Activated naive CD8-positive, alpha-beta T cell treated with anti-CD3 and anti-CD28 coated beads, Interleukin-2, amount 10 ng/mL, durations not matched to agents 7 days and 5 days (primary cell): ENCODE measurements at regions not wholly inside any gene's neighbourhood (a gene's known extent, or its start where the extent isn't known, plus 50 kb on each side); places are given as distances from the start of the nearest gene placed in this dataset.
"Not testable (repeated sequence)": the region's sequence is repeated elsewhere in the genome, so short reads cannot be mapped to it uniquely, and the experiment has no call there.

Experiments used
- ATAC-seq: fragments of 150-1000 bp; cut with Tn5 transposase; one replicate; pipeline ENCODE4 v1.10.0; 2021; ENCODE audit warnings: low read depth, moderate library complexity
- POLR2A ChIA-PET: fragments of 350-600 bp; sonication (Branson Sonifier 250); formaldehyde crosslinking; loops from one replicate; lab custom pipeline; 2021; ENCODE audit warnings: antibody characterized with exemption; lab: Charles Lee
- DNase-seq: peaks from one replicate; pipeline ENCODE4 v3.0.0; 2021
- H3K27ac Mint-ChIP-seq: one replicate; pipeline ENCODE4 v1.8.0; 2022; ENCODE audit warnings: mild to moderate bottlenecking, mixed read lengths
- H3K27me3 Mint-ChIP-seq: one replicate; pipeline ENCODE4 v1.8.0; 2022; ENCODE audit warnings: mild to moderate bottlenecking, moderate library complexity, mixed read lengths
- H3K36me3 Mint-ChIP-seq: one replicate; pipeline ENCODE4 v1.8.0; 2021; ENCODE audit warnings: mild to moderate bottlenecking, mixed read lengths
- H3K4me1 Mint-ChIP-seq: one replicate; pipeline ENCODE4 v1.8.0; 2021; ENCODE audit warnings: mixed read lengths
- H3K4me3 Mint-ChIP-seq: one replicate; pipeline ENCODE4 v1.8.0; 2022; ENCODE audit warnings: mild to moderate bottlenecking, moderate library complexity, mixed read lengths
- H3K9me3 Mint-ChIP-seq: one replicate; pipeline ENCODE4 v1.8.0; 2021; ENCODE audit warnings: mixed read lengths

DNA sequence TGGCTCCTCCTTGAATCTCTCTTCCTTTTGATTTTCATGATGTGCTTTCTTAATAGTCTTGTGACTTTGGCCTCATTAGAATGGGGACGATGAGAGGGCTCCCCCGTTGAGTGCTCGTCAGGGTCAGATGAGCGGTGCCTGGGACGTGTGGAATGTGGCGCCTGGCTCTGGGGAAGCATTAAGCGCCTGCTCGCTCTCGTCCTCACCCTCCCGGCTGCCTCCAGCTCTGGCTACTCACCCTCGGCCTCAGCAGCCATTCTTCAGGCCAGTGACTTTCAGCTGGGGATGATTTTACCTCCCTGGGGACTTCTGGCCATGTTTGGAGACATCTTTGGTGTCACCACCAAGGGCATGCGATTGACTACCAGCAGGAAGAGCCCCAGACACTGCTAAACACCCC, 69.7 kb downstream of the RPS6KA4 start:
- no peaks in the 10 kb centered on the region for H3K9me3 Mint-ChIP-seq
- H3K4me3 Mint-ChIP-seq: no peak overlapping the region
- no peaks in the 10 kb centered on the region for H3K36me3 Mint-ChIP-seq
- H3K4me1 Mint-ChIP-seq: no peaks in the 10 kb centered on the region
- H3K27ac Mint-ChIP-seq: no peak overlapping the region
- peaks cover 6% of the 10 kb centered on the region for H3K27me3 Mint-ChIP-seq
- no peak for ATAC-seq
- POLR2A ChIA-PET: no interaction called here
- DNase-seq: no peak

DNA sequence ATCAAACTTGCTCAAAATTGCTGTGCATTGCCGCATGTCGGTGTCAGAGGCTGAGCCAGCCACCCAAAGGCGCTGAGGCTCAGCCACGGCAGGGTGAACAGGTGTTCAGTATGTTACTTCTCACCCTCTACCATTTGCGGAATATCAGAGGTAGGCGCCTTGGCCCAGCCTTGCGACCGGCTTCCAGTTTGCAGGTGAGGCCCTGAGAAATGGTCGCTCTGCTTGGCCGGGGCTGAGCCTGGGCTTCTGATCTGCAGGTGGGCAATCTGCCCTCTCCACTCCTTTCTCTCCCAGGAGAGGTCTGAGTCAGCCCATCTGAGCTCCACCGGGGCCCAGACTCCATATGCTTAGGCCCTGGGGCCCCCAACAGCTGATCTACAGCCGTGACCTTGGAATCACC, 71.0 kb downstream of the RPS6KA4 start:
- Mint-ChIP-seq H3K4me3 (no peak overlapping the region), H3K36me3 (no peaks in the 10 kb centered on the region), H3K27me3 (peaks cover 8% of the 10 kb centered on the region), H3K9me3 (no peaks in the 10 kb centered on the region), H3K27ac (no peak overlapping the region), H3K4me1 (no peaks in the 10 kb centered on the region)
- ATAC-seq: no peak
- POLR2A ChIA-PET: no interaction called here
- DNase-seq: no peak

DNA sequence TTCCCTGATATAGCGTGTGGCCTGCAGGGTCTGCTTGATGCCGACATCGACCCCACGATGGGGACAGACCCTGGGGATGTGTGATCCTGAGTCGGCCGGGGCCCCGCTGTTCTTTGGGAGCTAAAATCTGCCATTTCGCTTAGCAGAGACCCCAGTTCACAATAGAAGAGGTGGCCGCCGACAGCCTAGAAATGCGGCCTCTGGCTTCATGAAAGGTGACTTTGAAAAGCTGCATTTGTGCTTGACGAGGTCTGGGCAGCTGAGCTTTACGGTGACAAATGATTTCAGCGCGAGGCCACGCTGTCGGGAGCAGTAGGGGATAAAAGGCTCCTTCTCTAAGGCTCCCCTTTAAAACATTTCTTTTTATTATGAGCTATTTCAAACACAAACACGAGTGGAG, 71.7 kb downstream of the RPS6KA4 start:
- no peaks in the 10 kb centered on the region for H3K36me3 Mint-ChIP-seq
- H3K27me3 Mint-ChIP-seq: peaks cover 8% of the 10 kb centered on the region
- POLR2A ChIA-PET: no interaction called here
- no peak overlapping the region for H3K4me3 Mint-ChIP-seq
- no peaks in the 10 kb centered on the region for H3K4me1 Mint-ChIP-seq
- ATAC-seq: no peak
- no peaks in the 10 kb centered on the region for H3K9me3 Mint-ChIP-seq
- H3K27ac Mint-ChIP-seq: no peak overlapping the region
- no peak for DNase-seq

- Mint-ChIP-seq H3K4me3 (no peak overlapping the region), H3K27ac (no peak overlapping the region), H3K36me3 (no peaks in the 10 kb centered on the region), H3K4me1 (peaks cover 1% of the 10 kb centered on the region), H3K27me3 (peaks cover 24% of the 10 kb centered on the region), H3K9me3 (no peaks in the 10 kb centered on the region)
- no peak for DNase-seq
- ATAC-seq: no peak
- POLR2A ChIA-PET: no interaction called here
Observed at GRCh38 chr11:64436000-64436399, 77.0 kb downstream of the RPS6KA4 start.

DNA sequence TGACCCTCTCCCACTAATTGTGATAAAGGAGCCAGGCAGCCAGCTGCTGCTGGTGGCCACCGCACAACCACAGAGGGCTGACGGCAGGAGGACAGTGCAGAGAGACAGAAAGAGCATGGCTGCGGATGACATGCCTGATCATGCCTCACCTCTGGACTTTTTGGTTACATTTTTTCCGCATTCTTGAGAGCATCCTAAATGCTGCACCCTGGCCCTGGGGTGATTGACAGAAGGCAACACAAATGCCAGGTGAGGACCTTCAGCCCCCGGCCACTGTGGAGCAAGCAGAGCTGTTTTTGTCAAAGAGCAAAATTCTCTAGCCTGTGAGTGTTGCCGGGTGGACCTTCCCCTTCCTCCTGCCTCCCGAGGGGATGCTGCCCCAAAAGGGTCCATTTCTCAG, 78.5 kb downstream of the RPS6KA4 start:
- ATAC-seq: no peak
- no peak for DNase-seq
- no peaks in the 10 kb centered on the region for H3K9me3 Mint-ChIP-seq
- no peak overlapping the region for H3K4me3 Mint-ChIP-seq
- peaks cover 24% of the 10 kb centered on the region for H3K27me3 Mint-ChIP-seq
- no peaks in the 10 kb centered on the region for H3K36me3 Mint-ChIP-seq
- peaks cover 1% of the 10 kb centered on the region for H3K4me1 Mint-ChIP-seq
- POLR2A ChIA-PET: no interaction called here
- no peak overlapping the region for H3K27ac Mint-ChIP-seq

- no peak overlapping the region for H3K27ac Mint-ChIP-seq
- peaks cover 24% of the 10 kb centered on the region for H3K27me3 Mint-ChIP-seq
- DNase-seq (no peak), ATAC-seq (no peak)
- POLR2A ChIA-PET: no interaction called here
- H3K4me1 Mint-ChIP-seq: peaks cover 1% of the 10 kb centered on the region
- no peak overlapping the region for H3K4me3 Mint-ChIP-seq
- no peaks in the 10 kb centered on the region for H3K36me3 Mint-ChIP-seq
- no peaks in the 10 kb centered on the region for H3K9me3 Mint-ChIP-seq
Observed at GRCh38 chr11:64438986-64439771, 80.2 kb downstream of the RPS6KA4 start.

DNA sequence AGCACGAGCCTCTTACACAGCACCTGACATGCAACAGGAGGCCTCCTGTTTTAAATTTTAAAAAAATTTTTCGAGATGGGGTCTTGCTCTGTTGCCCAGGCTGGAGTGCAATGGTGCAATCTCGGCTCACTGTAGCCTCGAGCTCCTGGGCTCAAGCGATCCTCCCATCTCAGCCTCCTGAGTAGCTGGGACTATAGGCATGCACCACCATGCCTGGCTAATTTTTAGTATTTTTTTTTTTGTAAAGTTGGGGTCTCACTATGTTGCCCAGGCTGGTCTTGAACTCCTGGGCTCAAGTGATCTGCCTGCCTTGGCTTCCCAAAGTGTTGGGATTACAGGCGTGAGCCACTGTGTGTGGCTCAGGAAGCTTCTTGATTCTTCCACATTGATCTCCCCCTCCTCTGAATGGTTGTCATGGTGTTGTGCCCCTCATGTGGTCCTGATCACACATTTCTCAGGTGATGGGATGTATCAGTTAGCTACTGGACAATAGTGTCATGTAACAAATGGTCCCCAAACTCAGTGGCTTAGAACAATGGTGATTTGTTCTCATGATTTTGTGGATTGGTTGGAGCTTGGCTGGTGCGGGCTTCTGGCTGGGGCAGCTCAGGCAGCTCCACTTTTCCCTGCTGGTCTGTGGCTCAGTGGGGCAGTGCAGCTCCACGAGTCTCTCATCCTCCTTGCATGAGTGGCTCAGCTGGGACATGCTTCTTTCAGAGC, 81.0 kb downstream of the RPS6KA4 start:
- H3K4me1 Mint-ChIP-seq, H3K36me3 Mint-ChIP-seq, POLR2A ChIA-PET, DNase-seq, H3K4me3 Mint-ChIP-seq, ATAC-seq, H3K9me3 Mint-ChIP-seq, H3K27ac Mint-ChIP-seq: not testable (repeated sequence)
- H3K27me3 Mint-ChIP-seq: peaks cover 25% of the 10 kb centered on the region

- Mint-ChIP-seq H3K27ac (no peak overlapping the region), H3K9me3 (no peaks in the 10 kb centered on the region), H3K4me3 (no peak overlapping the region), H3K4me1 (peaks cover 4% of the 10 kb centered on the region), H3K27me3 (peaks cover 25% of the 10 kb centered on the region), H3K36me3 (no peaks in the 10 kb centered on the region)
- ATAC-seq (no peak), DNase-seq (no peak)
- POLR2A ChIA-PET: no interaction called here
Observed at GRCh38 chr11:64441127-64441526, 82.2 kb downstream of the RPS6KA4 start.

GRCh38 chr11:64443001-64443400, 84.0 kb downstream of the RPS6KA4 start:
- DNase-seq (no peak), ATAC-seq (no peak)
- Mint-ChIP-seq H3K4me1 (peaks cover 5% of the 10 kb centered on the region), H3K9me3 (no peaks in the 10 kb centered on the region), H3K27ac (no peak overlapping the region), H3K27me3 (peaks cover 30% of the 10 kb centered on the region), H3K36me3 (no peaks in the 10 kb centered on the region), H3K4me3 (no peak overlapping the region)
- POLR2A ChIA-PET: no interaction called here

DNA sequence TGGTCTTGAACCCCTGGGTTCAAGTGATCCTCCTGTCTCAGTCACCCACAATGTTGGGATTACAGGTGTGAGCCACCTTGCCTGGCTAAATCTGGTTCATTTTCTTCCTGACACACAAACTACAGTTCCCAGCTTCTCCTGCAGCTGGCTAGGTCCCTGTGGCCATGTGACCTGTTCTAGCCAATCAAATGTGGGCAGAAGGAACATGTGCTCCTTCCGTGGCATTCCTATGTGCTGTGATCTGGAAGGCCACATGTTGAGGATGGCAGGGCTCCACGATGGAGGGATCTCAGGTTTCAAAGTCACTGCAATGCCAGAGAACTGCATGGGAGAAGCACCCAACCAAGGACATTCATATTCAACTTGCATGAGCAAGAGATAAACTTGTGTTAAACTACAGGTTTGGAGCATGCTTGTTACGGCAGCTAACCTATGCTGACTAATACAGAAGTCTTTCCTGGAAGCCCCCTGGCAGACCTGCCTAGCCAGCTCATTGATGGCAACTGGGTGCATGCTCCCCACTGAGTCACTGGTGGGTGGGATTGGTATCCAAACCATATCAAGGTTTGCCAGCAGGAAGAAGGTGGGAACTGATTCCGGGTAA, 86.0 kb downstream of the RPS6KA4 start:
- Mint-ChIP-seq H3K27me3 (peaks cover 35% of the 10 kb centered on the region), H3K27ac (no peak overlapping the region), H3K36me3 (no peaks in the 10 kb centered on the region), H3K4me1 (peaks cover 17% of the 10 kb centered on the region), H3K4me3 (no peak overlapping the region), H3K9me3 (no peaks in the 10 kb centered on the region)
- POLR2A ChIA-PET: no interaction called here
- ATAC-seq: no peak
- no peak for DNase-seq

DNA sequence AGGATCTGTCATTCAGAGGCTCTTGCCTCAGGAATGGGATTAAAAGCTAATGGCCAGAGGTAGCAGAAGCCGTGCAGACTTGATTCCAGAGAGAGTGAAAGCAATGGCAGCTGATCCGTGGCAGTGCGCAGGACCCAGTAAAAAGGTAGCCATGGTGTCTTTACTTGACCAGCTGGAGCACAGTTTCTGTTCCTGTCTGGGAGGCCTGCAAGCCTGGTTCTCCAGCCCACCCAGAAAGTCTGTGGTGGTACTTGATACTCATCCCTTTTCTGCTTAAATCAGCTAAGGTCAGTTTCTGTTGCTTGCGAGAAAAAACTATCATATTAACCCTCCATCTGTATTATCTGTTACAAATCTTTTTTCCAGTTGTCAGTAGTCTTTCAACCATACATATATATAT, 86.7 kb downstream of the RPS6KA4 start:
- ATAC-seq: no peak
- Mint-ChIP-seq H3K9me3 (no peaks in the 10 kb centered on the region), H3K27ac (no peak overlapping the region), H3K4me3 (no peak overlapping the region), H3K27me3 (peaks cover 34% of the 10 kb centered on the region), H3K4me1 (peaks cover 17% of the 10 kb centered on the region), H3K36me3 (no peaks in the 10 kb centered on the region)
- DNase-seq: no peak
- POLR2A ChIA-PET: no interaction called here

DNA sequence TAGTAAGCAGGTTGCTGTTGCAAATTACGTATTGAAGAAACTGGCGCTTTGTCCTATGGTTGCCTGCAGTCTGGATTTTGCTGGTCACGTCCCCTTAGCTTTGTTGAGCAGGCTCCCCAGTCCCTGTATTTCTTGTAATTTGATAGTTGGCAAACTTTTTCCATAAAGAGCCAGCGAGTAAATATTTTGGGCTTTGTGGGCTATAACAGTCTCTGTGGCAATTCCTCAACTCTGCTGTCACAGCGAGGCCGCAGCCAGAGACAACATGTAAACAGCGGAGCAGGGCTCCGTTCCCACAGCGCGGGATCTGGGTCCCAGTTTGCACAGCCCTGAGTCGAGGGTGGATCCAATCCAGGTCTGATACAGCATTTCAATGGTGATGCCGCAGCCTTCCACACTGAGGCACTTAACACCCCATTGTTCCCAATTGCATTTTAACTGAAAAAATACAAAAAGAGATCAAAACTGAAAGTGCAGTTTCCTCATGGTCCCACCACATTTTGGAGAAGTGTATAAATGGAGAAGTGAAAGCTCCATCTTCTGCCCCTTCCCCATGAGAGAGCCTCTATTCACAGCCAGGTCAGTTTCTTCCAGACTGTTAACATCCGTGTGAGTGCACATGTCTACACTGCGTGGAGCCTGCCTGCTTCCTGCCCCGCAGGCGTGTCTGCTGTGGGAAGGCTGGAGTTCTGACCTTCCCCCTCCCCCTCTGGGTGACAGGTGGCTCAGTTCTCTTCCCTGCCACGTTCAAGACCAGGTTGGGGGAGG, 89.1 kb downstream of the RPS6KA4 start:
- ATAC-seq (no peak), DNase-seq (peak; percentile 33)
- H3K4me3 Mint-ChIP-seq: peak overlapping the region; percentile 83
- H3K36me3 Mint-ChIP-seq: no peaks in the 10 kb centered on the region
- H3K27ac Mint-ChIP-seq: no peak overlapping the region
- peaks cover 29% of the 10 kb centered on the region for H3K27me3 Mint-ChIP-seq
- no peaks in the 10 kb centered on the region for H3K9me3 Mint-ChIP-seq
- POLR2A ChIA-PET: interaction anchor here (0.6 kb wide), 1 partner anchor 255 kb away, joined by 4 read pairs; no protein-coding TSS in a partner anchor
- H3K4me1 Mint-ChIP-seq: peaks cover 17% of the 10 kb centered on the region

DNA sequence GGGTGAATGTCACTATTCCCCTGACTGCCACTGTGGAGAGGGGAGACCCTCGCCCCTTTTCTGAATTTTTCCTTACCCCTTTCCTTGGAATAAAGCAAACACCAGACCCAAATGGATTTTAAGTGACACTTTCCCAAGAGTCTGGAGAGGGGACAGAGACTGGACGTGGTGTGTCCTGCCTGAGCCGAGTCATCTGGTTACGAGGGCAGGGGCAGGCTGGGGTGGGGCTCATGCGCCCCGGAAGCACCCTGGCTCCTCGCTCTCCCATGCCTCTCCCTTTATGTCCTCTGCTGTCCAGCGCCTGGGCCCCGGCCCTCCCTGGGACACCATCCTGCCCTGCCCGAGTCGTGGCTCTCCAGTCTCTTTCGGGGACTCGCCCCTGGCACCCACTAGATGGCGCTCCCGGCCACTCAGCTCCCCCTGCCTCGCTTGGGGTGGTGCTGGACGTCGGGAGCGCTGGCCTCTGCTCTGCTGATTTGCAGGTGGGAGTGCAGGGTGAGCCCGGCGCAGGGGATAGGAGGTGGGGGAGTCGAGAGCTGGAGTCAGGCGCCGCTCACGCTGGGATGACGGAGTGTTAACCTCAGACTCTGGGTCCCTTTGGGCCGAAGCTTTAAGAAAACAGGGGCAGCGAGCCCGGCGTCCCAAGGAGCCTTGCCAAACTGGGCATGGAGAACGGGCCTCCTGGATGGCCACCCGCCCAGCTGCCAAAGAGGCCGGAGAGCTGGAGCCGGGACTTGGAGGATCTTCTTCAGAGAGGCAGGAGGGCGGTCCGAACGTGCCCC, 89.8 kb downstream of the RPS6KA4 start:
- Mint-ChIP-seq H3K4me1 (peaks cover 17% of the 10 kb centered on the region), H3K36me3 (no peaks in the 10 kb centered on the region), H3K27ac (peak overlapping the region; percentile 34), H3K9me3 (no peaks in the 10 kb centered on the region), H3K27me3 (peaks cover 29% of the 10 kb centered on the region), H3K4me3 (peak overlapping the region; percentile 83)
- POLR2A ChIA-PET: no interaction called here
- peak; percentile 86 for DNase-seq
- peak; percentile 79 for ATAC-seq
